GM18861 (cell line): ENCODE measurements at regions not wholly inside any gene's neighbourhood (a gene's known extent, or its start where the extent isn't known, plus 50 kb on each side); places are given as distances from the start of the nearest gene placed in this dataset.
A peak's percentile ranks its signal among the peaks of the same experiment; 100 is the strongest.
"Not testable (repeated sequence)": the region's sequence is repeated elsewhere in the genome, so short reads cannot be mapped to it uniquely, and the experiment has no call there.

Experiments used
- ATAC-seq: cut with Tn5 transposase; IDR thresholded peaks from one replicate; pipeline ENCODE4 v1.9.1; 2021; ENCODE audit not compliant: unreplicated experiment

GRCh38 chr5:124050120-124050770 lies 538.3 kb downstream of the CSNK1G3 start:
- ATAC-seq: no peak

- no peak for ATAC-seq
These were observed 533.4 kb downstream of the CSNK1G3 start for GRCh38 chr5:124045412-124045811.

GRCh38 chr5:124044613-124045012 lies 532.6 kb downstream of the CSNK1G3 start:
- ATAC-seq: no peak

GRCh38 chr5:124043456-124043855 lies 531.5 kb downstream of the CSNK1G3 start:
- ATAC-seq: no peak

GRCh38 chr5:124040799-124041198 lies 528.8 kb downstream of the CSNK1G3 start:
- ATAC-seq: no peak

- no peak for ATAC-seq
These were observed 527.4 kb downstream of the CSNK1G3 start for GRCh38 chr5:124039410-124039809.

- ATAC-seq: no peak
These were observed 524.8 kb downstream of the CSNK1G3 start for GRCh38 chr5:124036786-124037185.

- ATAC-seq: peak; percentile 97
These were observed 523.0 kb downstream of the CSNK1G3 start for GRCh38 chr5:124034963-124035362.

GRCh38 chr5:124034083-124034700 lies 522.2 kb downstream of the CSNK1G3 start:
- no peak for ATAC-seq

GRCh38 chr5:124030043-124030491 lies 518.1 kb downstream of the CSNK1G3 start:
- no peak for ATAC-seq

- ATAC-seq: no peak
These were observed 515.5 kb downstream of the CSNK1G3 start for GRCh38 chr5:124027441-124027840.

- no peak for ATAC-seq
These were observed 513.4 kb downstream of the CSNK1G3 start for GRCh38 chr5:124025306-124025845.

- no peak for ATAC-seq
These were observed 511.0 kb downstream of the CSNK1G3 start for GRCh38 chr5:124022966-124023365.

GRCh38 chr5:124021776-124022175 lies 509.8 kb downstream of the CSNK1G3 start:
- no peak for ATAC-seq

GRCh38 chr5:124021066-124021641 lies 509.2 kb downstream of the CSNK1G3 start:
- no peak for ATAC-seq

GRCh38 chr5:124017321-124017720 lies 505.3 kb downstream of the CSNK1G3 start:
- not testable (repeated sequence) for ATAC-seq

- ATAC-seq: no peak
These were observed 495.9 kb downstream of the CSNK1G3 start for GRCh38 chr5:124007675-124008398.

- ATAC-seq: no peak
These were observed 489.1 kb downstream of the CSNK1G3 start for GRCh38 chr5:124001036-124001615.

- no peak for ATAC-seq
These were observed 488.6 kb downstream of the CSNK1G3 start for GRCh38 chr5:124000538-124000937.

GRCh38 chr5:123997462-123998215 lies 485.7 kb downstream of the CSNK1G3 start:
- no peak for ATAC-seq
